ENCODE measurements at regions not wholly inside any gene's neighbourhood (a gene's known extent, or its start where the extent isn't known, plus 50 kb on each side); places are given as distances from the start of the nearest gene placed in this dataset.

DNA sequence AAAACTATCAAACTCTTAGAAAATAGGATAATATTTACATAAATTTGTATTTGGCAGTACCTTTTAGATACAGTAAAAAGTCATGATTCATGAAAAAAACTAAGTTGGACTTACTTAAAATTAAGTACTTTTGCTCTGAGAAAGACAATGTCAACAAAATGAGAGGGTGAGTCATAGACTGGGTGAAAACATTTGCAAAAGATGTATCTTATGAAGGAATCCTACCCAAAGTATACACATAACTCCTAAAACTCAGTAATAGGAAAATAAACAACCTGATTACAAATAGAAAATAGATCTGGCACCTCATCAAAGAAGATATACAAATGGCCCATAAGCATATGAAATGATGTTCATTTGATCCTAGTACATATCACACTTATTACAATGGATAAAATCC, 1154.6 kb downstream of the JRKL start:
- H3K27ac ChIP-seq (ENCODE audit: low read depth, low read length, poor library complexity, severe bottlenecking), result no peak overlapping the region
- no peak overlapping the region for H2AFZ ChIP-seq (ENCODE audit: low read length)
- no peaks in the 10 kb centered on the region for H3K36me3 ChIP-seq (ENCODE audit: insufficient read depth, low read length)
- H3K27me3 ChIP-seq (ENCODE audit: insufficient read depth, low read length), result no peaks in the 10 kb centered on the region
- no peaks in the 10 kb centered on the region for H4K20me1 ChIP-seq (ENCODE audit: insufficient read depth, low read length)
- H3K9ac ChIP-seq (ENCODE audit: low read length), result no peak overlapping the region
- no peak overlapping the region for H3K4me2 ChIP-seq (ENCODE audit: low read length)
- no peaks in the 10 kb centered on the region for H3K9me3 ChIP-seq (ENCODE audit: low read length)
- TF ChIP-seq EZH2 (IDR thresholded peaks at IDR 0.05; ENCODE audit: borderline replicate concordance, low read length) (no peak), CTCF (IDR thresholded peaks at IDR 0.05; ENCODE audit: low read length) (no peak)
- H3K4me1 ChIP-seq (ENCODE audit: insufficient read depth, low read length, severe bottlenecking), result no peaks in the 10 kb centered on the region
- H3F3A ChIP-seq (ENCODE audit: insufficient read depth, low read length), result no peaks in the 10 kb centered on the region
- H3K79me2 ChIP-seq (ENCODE audit: insufficient read depth, low read length), result no peaks in the 10 kb centered on the region
- no peaks in the 10 kb centered on the region for H3K9me2 ChIP-seq (ENCODE audit: low read depth, low read length)
- H3K4me3 ChIP-seq (ENCODE audit: low read depth, low read length, poor library complexity, severe bottlenecking), result no peak overlapping the region

GRCh38 chr11:97548280-97548679, 1158.5 kb downstream of the JRKL start:
- Histone ChIP-seq H3K9me3 (ENCODE audit: low read length) (no peaks in the 10 kb centered on the region), H3F3A (ENCODE audit: insufficient read depth, low read length) (no peaks in the 10 kb centered on the region), H3K4me1 (ENCODE audit: insufficient read depth, low read length, severe bottlenecking) (no peaks in the 10 kb centered on the region), H3K27me3 (ENCODE audit: insufficient read depth, low read length) (no peaks in the 10 kb centered on the region), H2AFZ (ENCODE audit: low read length) (no peak overlapping the region), H3K9ac (ENCODE audit: low read length) (no peak overlapping the region), H3K27ac (ENCODE audit: low read depth, low read length, poor library complexity, severe bottlenecking) (no peak overlapping the region), H3K36me3 (ENCODE audit: insufficient read depth, low read length) (no peaks in the 10 kb centered on the region), H3K4me3 (ENCODE audit: low read depth, low read length, poor library complexity, severe bottlenecking) (no peak overlapping the region), H3K79me2 (ENCODE audit: insufficient read depth, low read length) (no peaks in the 10 kb centered on the region), H3K9me2 (ENCODE audit: low read depth, low read length) (no peaks in the 10 kb centered on the region), H3K4me2 (ENCODE audit: low read length) (no peak overlapping the region), H4K20me1 (ENCODE audit: insufficient read depth, low read length) (no peaks in the 10 kb centered on the region)
- no peak for TF ChIP-seq CTCF (IDR thresholded peaks at IDR 0.05; ENCODE audit: low read length)
- no peak for TF ChIP-seq EZH2 (IDR thresholded peaks at IDR 0.05; ENCODE audit: borderline replicate concordance, low read length)

DNA sequence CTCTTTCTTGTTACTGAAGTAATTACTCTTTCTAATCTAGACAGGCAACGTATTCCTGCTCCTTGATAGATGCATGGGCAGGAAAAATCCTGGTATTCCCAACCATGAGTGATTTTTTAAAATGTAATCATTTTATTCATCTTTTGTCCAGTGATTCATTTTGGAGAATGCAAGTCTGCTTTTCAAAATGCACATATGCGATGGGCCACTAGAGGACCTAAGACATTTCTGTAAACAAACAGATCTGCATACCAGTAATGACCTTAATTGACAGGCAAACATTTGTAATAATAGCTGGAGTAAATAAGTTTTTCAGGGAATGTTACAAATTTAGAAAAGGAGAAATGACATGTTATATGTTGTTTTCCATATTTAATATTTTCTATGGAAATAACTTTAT, 1167.6 kb downstream of the JRKL start:
- H2AFZ ChIP-seq (ENCODE audit: low read length), result no peak overlapping the region
- no peak for TF ChIP-seq EZH2 (IDR thresholded peaks at IDR 0.05; ENCODE audit: borderline replicate concordance, low read length)
- TF ChIP-seq CTCF (IDR thresholded peaks at IDR 0.05; ENCODE audit: low read length), result no peak
- H4K20me1 ChIP-seq (ENCODE audit: insufficient read depth, low read length), result no peaks in the 10 kb centered on the region

More for the DNA sequence above, 1167.6 kb downstream of the JRKL start:
- Histone ChIP-seq H3F3A (ENCODE audit: insufficient read depth, low read length) (no peaks in the 10 kb centered on the region), H3K4me2 (ENCODE audit: low read length) (no peak overlapping the region), H3K4me3 (ENCODE audit: low read depth, low read length, poor library complexity, severe bottlenecking) (no peak overlapping the region), H3K4me1 (ENCODE audit: insufficient read depth, low read length, severe bottlenecking) (no peaks in the 10 kb centered on the region), H3K79me2 (ENCODE audit: insufficient read depth, low read length) (no peaks in the 10 kb centered on the region), H3K27ac (ENCODE audit: low read depth, low read length, poor library complexity, severe bottlenecking) (no peak overlapping the region), H3K27me3 (ENCODE audit: insufficient read depth, low read length) (no peaks in the 10 kb centered on the region), H3K36me3 (ENCODE audit: insufficient read depth, low read length) (no peaks in the 10 kb centered on the region), H3K9me3 (ENCODE audit: low read length) (no peaks in the 10 kb centered on the region), H3K9me2 (ENCODE audit: low read depth, low read length) (no peaks in the 10 kb centered on the region), H3K9ac (ENCODE audit: low read length) (no peak overlapping the region)
